GM23338 (cell line): ENCODE measurements at regions not wholly inside any gene's neighbourhood (a gene's known extent, or its start where the extent isn't known, plus 50 kb on each side); places are given as distances from the start of the nearest gene placed in this dataset.

Source experiments
- ATAC-seq: fragments of 200-7000 bp; cut with Tn5 transposase; 3 replicates; pipeline ENCODE4 v1.9.1; 2020
- DNase-seq: peaks from one replicate; pipeline ENCODE4 v3.0.0-alpha.2; 2015; ENCODE audit warnings: low spot score
- H2AFZ ChIP-seq: fragments of 200-600 bp; sonication (generic); 2 replicates; pipeline ENCODE4 v1.8.0; 2016; ENCODE audit warnings: antibody characterized with exemption, mild to moderate bottlenecking, moderate library complexity
- H3F3A ChIP-seq: fragments of 200-600 bp; sonication (generic); replicated peaks from 2 replicates; pipeline ENCODE4 v1.8.0; 2017; ENCODE audit warnings: antibody characterized with exemption, mixed run types, low read depth
- H3K27ac ChIP-seq: fragments of 200-600 bp; sonication (generic); 2 replicates; pipeline ENCODE4 v1.6.1; 2016; ENCODE audit warnings: low read depth
- H3K27me3 ChIP-seq: fragments of 200-600 bp; sonication (generic); 2 replicates; pipeline ENCODE4 v1.8.0; 2016; ENCODE audit warnings: mild to moderate bottlenecking, mixed run types, moderate library complexity; ENCODE audit not compliant: insufficient read depth
- H3K36me3 ChIP-seq: fragments of 200-600 bp; sonication (generic); 2 replicates; pipeline ENCODE4 v1.8.0; 2016; ENCODE audit warnings: mild to moderate bottlenecking; ENCODE audit not compliant: insufficient read depth
- H3K4me1 ChIP-seq: fragments of 200-600 bp; sonication (generic); 2 replicates; pipeline ENCODE4 v1.8.0; 2016; ENCODE audit warnings: mild to moderate bottlenecking, moderate library complexity; ENCODE audit not compliant: insufficient read depth
- H3K4me2 ChIP-seq: fragments of 200-600 bp; sonication (generic); 2 replicates; pipeline ENCODE4 v1.7.1; 2017; ENCODE audit warnings: mixed run types
- H3K4me3 ChIP-seq: fragments of 200-600 bp; sonication (generic); 2 replicates; pipeline ENCODE4 v1.6.1; 2016; ENCODE audit warnings: mixed run types
- H3K79me2 ChIP-seq: fragments of 200-600 bp; sonication (generic); replicated peaks from 2 replicates; pipeline ENCODE4 v1.8.0; 2017; ENCODE audit warnings: mild to moderate bottlenecking; ENCODE audit not compliant: insufficient read depth
- H3K9me2 ChIP-seq: fragments of 200-600 bp; sonication (generic); 2 replicates; pipeline ENCODE4 v1.8.0; 2017; ENCODE audit not compliant: insufficient read depth
- H4K20me1 ChIP-seq: fragments of 200-600 bp; sonication (generic); replicated peaks from 2 replicates; pipeline ENCODE4 v1.8.0; 2017; ENCODE audit warnings: mild to moderate bottlenecking; ENCODE audit not compliant: insufficient read depth
- H3K27ac Mint-ChIP-seq: 2 replicates; pipeline ENCODE4 v1.8.0; 2020; ENCODE audit warnings: inconsistent platforms, mild to moderate bottlenecking, moderate library complexity, mixed read lengths
- H3K27me3 Mint-ChIP-seq: 3 replicates; pipeline ENCODE4 v1.8.0; 2022; ENCODE audit warnings: low read depth, mild to moderate bottlenecking, moderate library complexity, mixed read lengths, inconsistent platforms; ENCODE audit not compliant: insufficient read depth, poor library complexity
- H3K36me3 Mint-ChIP-seq: 3 replicates; pipeline ENCODE4 v1.8.0; 2021; ENCODE audit warnings: low read depth, mild to moderate bottlenecking, inconsistent platforms, moderate library complexity, mixed read lengths
- H3K4me1 Mint-ChIP-seq: 3 replicates; pipeline ENCODE4 v1.8.0; 2020; ENCODE audit warnings: mild to moderate bottlenecking, inconsistent platforms, mixed read lengths
- H3K4me3 Mint-ChIP-seq: 3 replicates; pipeline ENCODE4 v1.8.0; 2021; ENCODE audit warnings: moderate library complexity, mild to moderate bottlenecking, inconsistent platforms, mixed read lengths
- H3K9me3 Mint-ChIP-seq: 3 replicates; pipeline ENCODE4 v1.8.0; 2020; ENCODE audit warnings: moderate library complexity, mild to moderate bottlenecking, inconsistent platforms, mixed read lengths
- EZH2 ChIP-seq: fragments of 200-600 bp; sonication (generic); IDR thresholded peaks from one replicate; pipeline ENCODE4 v1.8.0; 2017; ENCODE audit warnings: antibody characterized with exemption, mild to moderate bottlenecking, low read depth; ENCODE audit not compliant: unreplicated experiment
- ZNF114 ChIP-seq: fragments of 250-450 bp; sonication (Bioruptor Pico); IDR thresholded peaks from 2 replicates; pipeline ENCODE4 v1.5.0; 2020; ENCODE audit warnings: mild to moderate bottlenecking, moderate library complexity
- ZNF331 ChIP-seq: fragments of 250-450 bp; sonication (Bioruptor Pico); IDR thresholded peaks from 2 replicates; pipeline ENCODE4 v1.5.0; 2020; ENCODE audit warnings: low read depth, mild to moderate bottlenecking, moderate library complexity
- ZNF462 ChIP-seq: fragments of 250-450 bp; sonication (Bioruptor Pico); IDR thresholded peaks from 2 replicates; pipeline ENCODE4 v1.5.0; 2020; ENCODE audit warnings: mild to moderate bottlenecking, moderate library complexity

GRCh38 chr12:83980398-83980797 lies 932.2 kb downstream of the SLC6A15 start:
- peak overlapping the region; percentile 10; the same call in 1 of the 2 replicates for H3K27ac Mint-ChIP-seq
- H3K36me3 Mint-ChIP-seq = no peaks in the 10 kb centered on the region
- no peaks in the 10 kb centered on the region for H4K20me1 ChIP-seq
- H2AFZ ChIP-seq = peak overlapping the region; percentile 53; the same call in 1 of the 2 replicates
- H3K4me1 Mint-ChIP-seq = peaks cover 11% of the 10 kb centered on the region; the same call in 2 of the 3 replicates
- peaks cover 12% of the 10 kb centered on the region; the same call in 1 of the 2 replicates for H3K4me1 ChIP-seq
- H3K9me3 Mint-ChIP-seq = no peaks in the 10 kb centered on the region
- H3K9me2 ChIP-seq = peaks cover 3% of the 10 kb centered on the region; the same call in 1 of the 2 replicates
- no peak overlapping the region for H3K4me3 Mint-ChIP-seq
- ATAC-seq = no peak
- H3K27me3 Mint-ChIP-seq = no peaks in the 10 kb centered on the region
- TF ChIP-seq EZH2 = no peak
- TF ChIP-seq ZNF462 (CRISPR knock-in tag) = no peak
- H3K4me3 ChIP-seq = no peak overlapping the region
- H3F3A ChIP-seq = no peaks in the 10 kb centered on the region
- no peaks in the 10 kb centered on the region for H3K27me3 ChIP-seq
- H3K27ac ChIP-seq = no peak overlapping the region
- no peak for DNase-seq
- no peaks in the 10 kb centered on the region for H3K36me3 ChIP-seq
- no peaks in the 10 kb centered on the region for H3K79me2 ChIP-seq
- H3K4me2 ChIP-seq = no peak overlapping the region

GRCh38 chr12:83979785-83980184 lies 932.8 kb downstream of the SLC6A15 start:
- Histone ChIP-seq H4K20me1 (no peaks in the 10 kb centered on the region), H3K27me3 (no peaks in the 10 kb centered on the region), H3K4me1 (peaks cover 12% of the 10 kb centered on the region; the same call in 1 of the 2 replicates), H3F3A (no peaks in the 10 kb centered on the region), H3K4me2 (no peak overlapping the region), H3K36me3 (no peaks in the 10 kb centered on the region), H3K9me2 (peaks cover 3% of the 10 kb centered on the region; the same call in 1 of the 2 replicates), H3K27ac (no peak overlapping the region), H3K79me2 (no peaks in the 10 kb centered on the region), H2AFZ (peak overlapping the region; percentile 53; the same call in 1 of the 2 replicates), H3K4me3 (no peak overlapping the region)
- H3K27ac Mint-ChIP-seq = no peak overlapping the region; the same call in 1 of the 2 replicates
- no peaks in the 10 kb centered on the region for H3K36me3 Mint-ChIP-seq
- peaks cover 11% of the 10 kb centered on the region; the same call in 2 of the 3 replicates for H3K4me1 Mint-ChIP-seq
- ATAC-seq (no peak), DNase-seq (no peak)
- no peaks in the 10 kb centered on the region for H3K27me3 Mint-ChIP-seq
- no peak for TF ChIP-seq ZNF114 (CRISPR knock-in tag)
- no peak for TF ChIP-seq ZNF331 (CRISPR knock-in tag)
- H3K9me3 Mint-ChIP-seq = no peaks in the 10 kb centered on the region
- H3K4me3 Mint-ChIP-seq = no peak overlapping the region
